ENCODE measurements at regions not wholly inside any gene's neighbourhood (a gene's known extent, or its start where the extent isn't known, plus 50 kb on each side); places are given as distances from the start of the nearest gene placed in this dataset.

DNA sequence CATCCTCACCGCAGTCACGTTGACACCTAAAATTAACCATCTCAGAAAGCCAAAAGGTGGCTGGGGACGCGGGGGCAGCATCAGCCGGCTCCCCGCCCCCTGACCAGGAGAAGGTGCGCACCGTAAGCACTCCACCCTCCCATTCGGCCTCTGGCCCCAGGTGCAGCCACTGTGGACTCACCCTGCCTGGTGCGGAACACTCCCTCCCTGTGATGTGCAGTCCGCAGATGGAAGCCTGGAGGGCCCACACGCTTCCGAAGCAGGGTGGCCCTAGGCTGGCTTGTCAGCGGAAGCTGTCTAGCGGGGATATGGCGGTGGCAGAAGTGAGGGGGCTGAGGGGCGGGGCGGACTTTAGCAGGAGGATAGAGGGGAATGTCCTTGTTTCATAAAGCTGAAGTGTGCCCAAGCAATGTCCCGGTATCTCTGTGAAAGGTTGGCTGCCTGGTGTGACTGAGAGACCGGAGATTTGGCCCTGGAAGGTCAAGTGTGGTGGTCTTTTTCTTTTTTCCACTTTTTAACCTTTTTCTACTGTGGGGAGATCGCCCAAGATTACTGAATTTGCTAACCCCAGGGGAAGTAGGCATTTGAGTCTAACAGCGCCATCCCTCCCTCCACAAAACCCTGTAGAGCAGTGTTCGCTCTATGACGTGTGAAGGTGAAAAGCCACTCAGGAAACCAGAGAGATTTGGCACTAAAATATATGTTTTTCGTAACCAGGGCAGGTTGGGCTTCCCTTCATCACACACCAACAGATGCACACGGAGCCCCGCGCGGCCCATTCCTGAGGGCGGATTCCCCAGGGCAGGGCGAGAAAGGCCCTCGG, 74.7 kb downstream of the CXCL12 start:
- DNase-seq (no peak), ATAC-seq (no peak)
- peak overlapping the region; percentile 10 to 14 for H3K4me3 ChIP-seq
- no peaks in the 10 kb centered on the region for H3K36me3 ChIP-seq
- H3K27me3 ChIP-seq, result peaks cover 0 to 10% of the 10 kb centered on the region in 2 donors
- intact Hi-C loops (cut with DNase I), result loop anchor here in 1 of 2 donors (10.0 kb wide), 1 partner anchor 635 kb away; no protein-coding TSS in a partner anchor
- H3K4me1 ChIP-seq, result peaks cover 5 to 10% of the 10 kb centered on the region in 2 donors
- no peak overlapping the region for H3K27ac ChIP-seq
- H3K9me3 ChIP-seq, result no peaks in the 10 kb centered on the region
- TF ChIP-seq, protein P1, sequence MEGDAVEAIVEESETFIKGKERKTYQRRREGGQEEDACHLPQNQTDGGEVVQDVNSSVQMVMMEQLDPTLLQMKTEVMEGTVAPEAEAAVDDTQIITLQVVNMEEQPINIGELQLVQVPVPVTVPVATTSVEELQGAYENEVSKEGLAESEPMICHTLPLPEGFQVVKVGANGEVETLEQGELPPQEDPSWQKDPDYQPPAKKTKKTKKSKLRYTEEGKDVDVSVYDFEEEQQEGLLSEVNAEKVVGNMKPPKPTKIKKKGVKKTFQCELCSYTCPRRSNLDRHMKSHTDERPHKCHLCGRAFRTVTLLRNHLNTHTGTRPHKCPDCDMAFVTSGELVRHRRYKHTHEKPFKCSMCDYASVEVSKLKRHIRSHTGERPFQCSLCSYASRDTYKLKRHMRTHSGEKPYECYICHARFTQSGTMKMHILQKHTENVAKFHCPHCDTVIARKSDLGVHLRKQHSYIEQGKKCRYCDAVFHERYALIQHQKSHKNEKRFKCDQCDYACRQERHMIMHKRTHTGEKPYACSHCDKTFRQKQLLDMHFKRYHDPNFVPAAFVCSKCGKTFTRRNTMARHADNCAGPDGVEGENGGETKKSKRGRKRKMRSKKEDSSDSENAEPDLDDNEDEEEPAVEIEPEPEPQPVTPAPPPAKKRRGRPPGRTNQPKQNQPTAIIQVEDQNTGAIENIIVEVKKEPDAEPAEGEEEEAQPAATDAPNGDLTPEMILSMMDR (IDR thresholded peaks at IDR 0.05), result no peak

DNA sequence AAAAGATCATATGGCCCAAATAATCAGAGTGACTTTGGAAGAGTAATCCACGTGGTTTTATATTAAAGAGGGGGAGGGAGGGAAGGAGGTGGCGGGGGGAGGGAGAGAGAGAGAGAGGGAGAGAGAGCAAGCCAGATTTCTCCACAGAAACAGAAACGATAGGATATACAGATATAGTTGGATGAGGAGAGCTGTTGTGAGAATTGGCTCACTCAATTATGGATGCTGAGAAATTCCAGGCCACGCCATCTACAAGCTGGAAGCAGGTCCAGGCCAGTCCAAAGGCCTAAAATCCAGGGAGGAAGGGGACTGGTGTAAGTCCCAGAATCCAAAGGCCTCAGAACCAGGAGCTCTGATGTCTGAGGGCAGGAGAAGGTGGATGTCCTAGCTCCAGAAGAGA, 75.5 kb downstream of the CXCL12 start:
- intact Hi-C loops (cut with DNase I), result no loop called here
- TF ChIP-seq, protein P1 (IDR thresholded peaks at IDR 0.05), result no peak
- no peaks in the 10 kb centered on the region for H3K9me3 ChIP-seq
- no peaks in the 10 kb centered on the region for H3K36me3 ChIP-seq
- peaks cover 5 to 10% of the 10 kb centered on the region in 2 donors for H3K4me1 ChIP-seq
- no peak overlapping the region for H3K4me3 ChIP-seq
- no peak overlapping the region for H3K27ac ChIP-seq
- H3K27me3 ChIP-seq, result peaks cover 0 to 10% of the 10 kb centered on the region in 2 donors
- DNase-seq (no peak), ATAC-seq (no peak)

DNA sequence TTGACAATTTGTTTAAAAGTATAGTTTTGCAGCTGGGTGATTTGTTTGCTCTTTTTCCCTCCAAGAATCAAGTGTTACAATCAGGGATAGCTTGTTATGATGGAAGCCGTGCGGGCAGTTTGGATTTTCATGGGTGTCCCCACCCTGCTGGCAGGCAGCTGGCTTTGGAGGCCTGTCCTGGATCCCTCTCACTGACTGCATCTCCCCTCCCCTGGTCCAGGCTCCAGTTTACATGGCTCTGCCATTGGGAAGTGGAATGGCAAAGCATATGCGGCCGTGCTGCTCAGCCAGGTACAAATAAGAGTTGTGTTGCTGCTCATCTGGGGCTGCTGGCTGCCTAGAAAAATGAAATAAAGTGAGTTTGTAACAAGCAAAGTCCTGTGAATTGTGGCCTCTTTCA, 76.0 kb downstream of the CXCL12 start:
- peaks cover 0 to 10% of the 10 kb centered on the region in 2 donors for H3K27me3 ChIP-seq
- intact Hi-C loops (cut with DNase I), result no loop called here
- ATAC-seq, result no peak
- H3K9me3 ChIP-seq, result no peaks in the 10 kb centered on the region
- H3K4me1 ChIP-seq, result peaks cover 5 to 10% of the 10 kb centered on the region in 2 donors
- no peak overlapping the region for H3K4me3 ChIP-seq
- H3K36me3 ChIP-seq, result no peaks in the 10 kb centered on the region
- no peak for DNase-seq
- no peak overlapping the region for H3K27ac ChIP-seq
- TF ChIP-seq, protein P1 (IDR thresholded peaks at IDR 0.05), result no peak

DNA sequence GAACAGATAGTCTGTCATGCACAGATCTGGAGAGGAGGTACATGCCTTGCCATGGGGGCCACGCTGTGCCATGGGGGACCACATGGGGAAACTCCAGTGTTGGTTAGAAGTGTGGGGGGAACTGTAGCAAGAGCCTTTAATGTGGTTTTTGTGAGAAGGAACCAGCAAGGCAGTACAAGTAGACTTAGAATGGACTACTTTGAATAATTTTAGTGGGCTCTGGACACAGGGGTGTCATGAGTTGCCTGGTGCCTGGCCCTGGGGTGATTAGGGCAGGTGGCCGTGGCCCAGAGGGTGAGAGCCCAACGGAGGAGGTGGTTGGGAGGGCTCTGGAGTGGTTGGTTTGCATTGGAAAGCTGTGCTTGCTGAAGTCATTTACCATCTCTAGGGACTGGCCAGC, 77.2 kb downstream of the CXCL12 start:
- no peaks in the 10 kb centered on the region for H3K36me3 ChIP-seq
- DNase-seq (no peak), ATAC-seq (no peak)
- peaks cover 5 to 10% of the 10 kb centered on the region in 2 donors for H3K4me1 ChIP-seq
- no peak overlapping the region for H3K4me3 ChIP-seq
- intact Hi-C loops (cut with DNase I), result no loop called here
- TF ChIP-seq, protein P1 (IDR thresholded peaks at IDR 0.05), result no peak
- H3K9me3 ChIP-seq, result no peaks in the 10 kb centered on the region
- no peak overlapping the region for H3K27ac ChIP-seq
- peaks cover 0 to 10% of the 10 kb centered on the region in 2 donors for H3K27me3 ChIP-seq

DNA sequence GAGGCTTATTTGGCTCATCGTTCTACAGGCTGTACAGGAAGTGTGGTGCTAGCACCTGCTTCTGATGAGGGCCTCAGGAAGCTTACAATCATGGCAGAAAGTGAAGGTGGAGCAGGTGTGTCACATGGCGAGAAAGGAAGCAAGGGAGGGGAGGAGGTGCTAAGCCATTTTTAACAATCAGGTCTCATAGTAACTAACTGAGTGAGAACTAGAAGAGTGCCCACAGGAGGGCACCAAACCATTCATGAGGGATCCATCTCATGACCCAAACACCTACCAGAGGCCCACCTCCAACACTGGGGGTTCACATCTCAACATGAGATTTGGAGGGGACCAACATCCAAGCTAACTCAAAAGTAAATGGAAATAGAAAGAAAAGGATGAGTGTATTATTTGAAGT, 78.1 kb downstream of the CXCL12 start:
- TF ChIP-seq, protein P1 (IDR thresholded peaks at IDR 0.05), result no peak
- peaks cover 0 to 10% of the 10 kb centered on the region in 2 donors for H3K27me3 ChIP-seq
- intact Hi-C loops (cut with DNase I), result no loop called here
- no peaks in the 10 kb centered on the region for H3K36me3 ChIP-seq
- DNase-seq (no peak), ATAC-seq (no peak)
- no peak overlapping the region for H3K4me3 ChIP-seq
- H3K4me1 ChIP-seq, result peaks cover 5 to 10% of the 10 kb centered on the region in 2 donors
- no peaks in the 10 kb centered on the region for H3K9me3 ChIP-seq
- no peak overlapping the region for H3K27ac ChIP-seq
